Panc1 (cell line): ENCODE measurements at regions not wholly inside any gene's neighbourhood (a gene's known extent, or its start where the extent isn't known, plus 50 kb on each side); places are given as distances from the start of the nearest gene placed in this dataset.

Experiments
- ATAC-seq: fragments of 200-7000 bp; cut with Tn5 transposase; 2 replicates; pipeline ENCODE4 v1.9.1; 2020; ENCODE audit warnings: mild to moderate bottlenecking, moderate library complexity
- BruUV-seq: library from RNA; stranded (reverse); fragments of 400-500 nt; replicated peaks from 2 replicates; lab custom pipeline; 2021; lab: Mats Ljungman, UMichigan
- CTCF ChIA-PET: fragments of 300-600 bp; sonication (Branson Sonifier 250); formaldehyde crosslinking; loops from one replicate; lab custom pipeline; 2022; ENCODE audit warnings: antibody characterized with exemption; lab: Charles Lee
- POLR2A ChIA-PET: fragments of 300-600 bp; sonication (Branson Sonifier 250); formaldehyde crosslinking; loops from one replicate; lab custom pipeline; 2022; ENCODE audit warnings: antibody characterized with exemption; lab: Charles Lee
- DNase-seq: peaks from one replicate; pipeline ENCODE4 v3.0.0-alpha.2; 2010; ENCODE audit warnings: low read depth, low spot score
- H3K27ac ChIP-seq: 2 replicates; pipeline ENCODE4 v1.5.1; 2011; ENCODE audit warnings: mild to moderate bottlenecking, low read length, inconsistent platforms
- H3K27me3 ChIP-seq: fragments of 200-500 bp; sonication (Bioruptor generic); 2 replicates; pipeline ENCODE4 v1.6.0; 2014; ENCODE audit warnings: low read length, inconsistent platforms; ENCODE audit not compliant: control insufficient read depth, insufficient read depth
- H3K36me3 ChIP-seq: fragments of 200-500 bp; sonication (Bioruptor generic); 2 replicates; pipeline ENCODE4 v1.5.1; 2014; ENCODE audit warnings: inconsistent platforms, mild to moderate bottlenecking, low read length, moderate library complexity; ENCODE audit not compliant: control insufficient read depth, insufficient read depth
- H3K4me1 ChIP-seq: 2 replicates; pipeline ENCODE4 v1.5.1; 2011; ENCODE audit warnings: inconsistent platforms, mild to moderate bottlenecking, low read length, moderate library complexity; ENCODE audit not compliant: control insufficient read depth, insufficient read depth
- H3K4me3 ChIP-seq, 2 experiments: 2 replicates each; pipeline ENCODE4 v1.5.1; 2011 to 2012; ENCODE audit warnings: low read depth in 2 of 2, low read length in 2 of 2, mild to moderate bottlenecking in 2 of 2, inconsistent platforms in 1 of 2, moderate library complexity in 1 of 2
- H3K9me3 ChIP-seq: fragments of 200-500 bp; sonication (Bioruptor generic); 2 replicates; pipeline ENCODE4 v1.5.1; 2014; ENCODE audit warnings: low read depth, mild to moderate bottlenecking, inconsistent platforms, low read length, moderate library complexity; ENCODE audit not compliant: control insufficient read depth, insufficient read depth
- POLR2AphosphoS5 ChIP-seq: IDR thresholded peaks from 2 replicates; pipeline ENCODE4 v1.6.1; 2012; ENCODE audit warnings: mild to moderate bottlenecking, low read depth, low read length, moderate library complexity
- SIN3A ChIP-seq: IDR thresholded peaks from 2 replicates; pipeline ENCODE4 v1.6.1; 2012; ENCODE audit warnings: low read depth, mild to moderate bottlenecking, low read length, moderate library complexity, borderline replicate concordance; ENCODE audit not compliant: insufficient read depth
- TCF7L2 ChIP-seq: IDR thresholded peaks from 2 replicates; pipeline ENCODE4 v1.6.1; 2011; ENCODE audit warnings: mild to moderate bottlenecking, low read depth, low read length, inconsistent platforms
- in situ Hi-C: cut with HindIII; loops from 2 replicates; pipeline ENCODE4 v1.10.0; 2016; ENCODE audit warnings: low sequenced_read_pairs, low pct_unique_long_range_greater_than_20kb
- intact Hi-C: fragments of 100-400 bp; cut with micrococcal nuclease; formaldehyde crosslinking; loops from one replicate; pipeline ENCODE4 v1.10.0; 2022; ENCODE audit not compliant: unreplicated experiment
- TF ChIP-seq, protein P1 (sequence below), 2 experiments: IDR thresholded peaks; 2 replicates each; pipeline ENCODE4 v1.6.1; 2011 to 2012; ENCODE audit warnings: low read depth in 2 of 2, control low read depth in 1 of 2, low read length in 1 of 2, mild to moderate bottlenecking in 1 of 2, moderate library complexity in 1 of 2; ENCODE audit not compliant: insufficient read depth in 1 of 2
- TF ChIP-seq, protein P2 (sequence below): fragments of 450-650 bp; IDR thresholded peaks from 2 replicates; pipeline ENCODE4 v1.5.1; 2017; ENCODE audit warnings: mild to moderate bottlenecking

DNA sequence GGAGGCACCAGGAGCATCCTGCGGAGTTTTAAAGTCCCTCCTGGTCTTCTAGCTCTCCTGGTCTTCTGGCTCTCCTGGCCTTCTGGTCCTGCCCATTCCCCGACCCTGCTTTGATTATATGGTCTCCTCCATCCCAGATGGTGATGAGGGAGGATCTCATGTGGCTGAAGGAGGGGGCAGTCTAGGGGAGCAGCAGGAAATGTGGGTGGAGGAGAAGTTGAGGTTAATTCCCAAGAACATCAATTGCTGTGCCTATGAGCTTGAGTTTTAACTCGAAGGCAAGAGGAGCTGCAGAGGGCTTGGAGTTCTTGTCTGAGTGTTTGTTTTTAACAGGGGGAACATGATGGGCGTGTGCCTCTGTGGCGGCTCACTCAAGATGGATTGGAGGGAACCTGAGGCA lies 408.8 kb downstream of the MATN1 start:
- H3K9me3 ChIP-seq = no peaks in the 10 kb centered on the region
- intact Hi-C loops = no loop called here
- ChIA-PET POLR2A (no interaction called here), CTCF (interaction anchor here (0.7 kb wide), 1 partner anchor 66 kb away, joined by 3 read pairs; no protein-coding TSS in a partner anchor)
- no peaks in the 10 kb centered on the region for H3K36me3 ChIP-seq
- H3K4me1 ChIP-seq = no peaks in the 10 kb centered on the region
- no peak for ATAC-seq
- H3K27me3 ChIP-seq = peaks cover 9% of the 10 kb centered on the region; the same call in 1 of the 2 replicates
- no peak for DNase-seq
- in situ Hi-C loops = no loop called here
- no TSS peak for BruUV-seq
- no peak overlapping the region for H3K4me3 ChIP-seq
- H3K27ac ChIP-seq = no peak overlapping the region
- TF ChIP-seq POLR2AphosphoS5 = no peak
- no peak for TF ChIP-seq SIN3A
- TF ChIP-seq, protein P1, sequence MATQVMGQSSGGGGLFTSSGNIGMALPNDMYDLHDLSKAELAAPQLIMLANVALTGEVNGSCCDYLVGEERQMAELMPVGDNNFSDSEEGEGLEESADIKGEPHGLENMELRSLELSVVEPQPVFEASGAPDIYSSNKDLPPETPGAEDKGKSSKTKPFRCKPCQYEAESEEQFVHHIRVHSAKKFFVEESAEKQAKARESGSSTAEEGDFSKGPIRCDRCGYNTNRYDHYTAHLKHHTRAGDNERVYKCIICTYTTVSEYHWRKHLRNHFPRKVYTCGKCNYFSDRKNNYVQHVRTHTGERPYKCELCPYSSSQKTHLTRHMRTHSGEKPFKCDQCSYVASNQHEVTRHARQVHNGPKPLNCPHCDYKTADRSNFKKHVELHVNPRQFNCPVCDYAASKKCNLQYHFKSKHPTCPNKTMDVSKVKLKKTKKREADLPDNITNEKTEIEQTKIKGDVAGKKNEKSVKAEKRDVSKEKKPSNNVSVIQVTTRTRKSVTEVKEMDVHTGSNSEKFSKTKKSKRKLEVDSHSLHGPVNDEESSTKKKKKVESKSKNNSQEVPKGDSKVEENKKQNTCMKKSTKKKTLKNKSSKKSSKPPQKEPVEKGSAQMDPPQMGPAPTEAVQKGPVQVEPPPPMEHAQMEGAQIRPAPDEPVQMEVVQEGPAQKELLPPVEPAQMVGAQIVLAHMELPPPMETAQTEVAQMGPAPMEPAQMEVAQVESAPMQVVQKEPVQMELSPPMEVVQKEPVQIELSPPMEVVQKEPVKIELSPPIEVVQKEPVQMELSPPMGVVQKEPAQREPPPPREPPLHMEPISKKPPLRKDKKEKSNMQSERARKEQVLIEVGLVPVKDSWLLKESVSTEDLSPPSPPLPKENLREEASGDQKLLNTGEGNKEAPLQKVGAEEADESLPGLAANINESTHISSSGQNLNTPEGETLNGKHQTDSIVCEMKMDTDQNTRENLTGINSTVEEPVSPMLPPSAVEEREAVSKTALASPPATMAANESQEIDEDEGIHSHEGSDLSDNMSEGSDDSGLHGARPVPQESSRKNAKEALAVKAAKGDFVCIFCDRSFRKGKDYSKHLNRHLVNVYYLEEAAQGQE (IDR thresholded peaks at IDR 0.05; ENCODE audit: insufficient read depth in 1 of 2, low read depth in 2 of 2, low read length in 1 of 2) = no peak
- no peak for TF ChIP-seq TCF7L2
- TF ChIP-seq, protein P2, sequence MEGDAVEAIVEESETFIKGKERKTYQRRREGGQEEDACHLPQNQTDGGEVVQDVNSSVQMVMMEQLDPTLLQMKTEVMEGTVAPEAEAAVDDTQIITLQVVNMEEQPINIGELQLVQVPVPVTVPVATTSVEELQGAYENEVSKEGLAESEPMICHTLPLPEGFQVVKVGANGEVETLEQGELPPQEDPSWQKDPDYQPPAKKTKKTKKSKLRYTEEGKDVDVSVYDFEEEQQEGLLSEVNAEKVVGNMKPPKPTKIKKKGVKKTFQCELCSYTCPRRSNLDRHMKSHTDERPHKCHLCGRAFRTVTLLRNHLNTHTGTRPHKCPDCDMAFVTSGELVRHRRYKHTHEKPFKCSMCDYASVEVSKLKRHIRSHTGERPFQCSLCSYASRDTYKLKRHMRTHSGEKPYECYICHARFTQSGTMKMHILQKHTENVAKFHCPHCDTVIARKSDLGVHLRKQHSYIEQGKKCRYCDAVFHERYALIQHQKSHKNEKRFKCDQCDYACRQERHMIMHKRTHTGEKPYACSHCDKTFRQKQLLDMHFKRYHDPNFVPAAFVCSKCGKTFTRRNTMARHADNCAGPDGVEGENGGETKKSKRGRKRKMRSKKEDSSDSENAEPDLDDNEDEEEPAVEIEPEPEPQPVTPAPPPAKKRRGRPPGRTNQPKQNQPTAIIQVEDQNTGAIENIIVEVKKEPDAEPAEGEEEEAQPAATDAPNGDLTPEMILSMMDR = no peak

DNA sequence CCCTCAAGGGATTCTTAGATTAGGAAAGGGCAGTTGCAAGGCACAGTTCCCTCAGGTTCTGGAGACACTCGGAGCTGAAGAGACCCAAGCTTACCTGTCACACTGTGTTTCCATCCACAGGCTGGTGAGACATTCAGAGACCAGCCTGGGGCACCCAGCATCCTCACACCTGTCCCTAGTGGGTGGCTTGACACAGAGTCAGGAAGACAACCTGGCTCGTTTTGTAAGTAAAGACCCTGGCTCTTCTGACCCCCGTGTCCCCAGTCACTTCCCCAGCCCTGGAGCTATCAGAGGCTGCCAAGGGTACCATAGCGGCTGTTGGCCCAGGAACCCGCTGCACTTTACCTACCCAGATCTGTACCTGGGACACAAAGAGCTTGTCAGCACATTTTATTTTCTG lies 409.8 kb downstream of the MATN1 start:
- no peak for ATAC-seq
- Histone ChIP-seq H3K4me3 (no peak overlapping the region), H3K36me3 (no peaks in the 10 kb centered on the region), H3K4me1 (no peaks in the 10 kb centered on the region), H3K9me3 (no peaks in the 10 kb centered on the region), H3K27me3 (peaks cover 11% of the 10 kb centered on the region; the same call in 1 of the 2 replicates), H3K27ac (no peak overlapping the region)
- no TSS peak for BruUV-seq
- CTCF ChIA-PET = no interaction called here
- no peak for TF ChIP-seq SIN3A
- in situ Hi-C loops = no loop called here
- DNase-seq = no peak
- POLR2A ChIA-PET = no interaction called here
- intact Hi-C loops = no loop called here

DNA sequence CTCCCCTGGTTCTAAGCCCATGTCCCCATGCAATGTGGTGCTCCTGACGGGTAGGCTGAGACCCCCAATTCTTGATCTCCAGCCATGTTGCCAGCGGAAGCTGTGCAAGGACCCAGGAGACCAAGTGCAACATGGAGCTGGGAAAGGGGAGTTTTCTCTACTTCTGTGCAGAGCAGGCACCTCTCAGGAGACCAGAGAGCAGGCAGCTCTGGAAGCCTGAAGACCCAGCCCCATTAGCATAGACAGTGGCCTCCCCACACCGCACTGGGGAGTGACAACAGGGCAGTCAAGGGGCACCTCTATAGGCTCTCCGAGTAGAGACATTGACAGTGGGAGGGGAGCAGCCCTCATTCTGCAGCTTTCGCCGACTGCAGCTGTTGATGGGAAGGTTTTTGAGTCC lies 410.2 kb downstream of the MATN1 start:
- ATAC-seq (no peak), DNase-seq (no peak)
- in situ Hi-C loops (no loop called here), intact Hi-C loops (no loop called here)
- H3K4me1 ChIP-seq = no peaks in the 10 kb centered on the region
- H3K27ac ChIP-seq = no peak overlapping the region
- ChIA-PET CTCF (no interaction called here), POLR2A (no interaction called here)
- no peak overlapping the region for H3K4me3 ChIP-seq
- H3K27me3 ChIP-seq = peaks cover 13% of the 10 kb centered on the region; the same call in 1 of the 2 replicates
- BruUV-seq = no TSS peak
- no peaks in the 10 kb centered on the region for H3K9me3 ChIP-seq
- no peak for TF ChIP-seq SIN3A
- TF ChIP-seq POLR2AphosphoS5 = no peak
- TF ChIP-seq, protein P1 (IDR thresholded peaks at IDR 0.05; ENCODE audit: insufficient read depth in 1 of 2, low read depth in 2 of 2, low read length in 1 of 2) = no peak
- TF ChIP-seq, protein P2 = no peak
- TF ChIP-seq TCF7L2 = no peak
- no peaks in the 10 kb centered on the region for H3K36me3 ChIP-seq
